ENCODE measurements at regions not wholly inside any gene's neighbourhood (a gene's known extent, or its start where the extent isn't known, plus 50 kb on each side); places are given as distances from the start of the nearest gene placed in this dataset.

- POLR2A ChIA-PET, result no interaction called here
- no peak for DNase-seq (ENCODE audit: low read depth, low spot score)
- TF ChIP-seq CTCF (IDR thresholded peaks at IDR 0.05; ENCODE audit: insufficient read depth, low read length, missing control alignments), result no peak
- CTCF ChIA-PET, result no interaction called here
- no peak overlapping the region for H3K4me3 ChIP-seq (ENCODE audit: low read depth, low read length)
These were observed 168.6 kb downstream of the SUCLA2 start for GRCh38 chr13:47832458-47832972.

GRCh38 chr13:47831265-47831664 is 169.8 kb downstream of the SUCLA2 start:
- ChIA-PET POLR2A (no interaction called here), CTCF (interaction anchor here (2.1 kb wide), 1 partner anchor 36 kb away, joined by 4 read pairs; no protein-coding TSS in a partner anchor)
- no peak for DNase-seq (ENCODE audit: low read depth, low spot score)
- no peak overlapping the region for H3K4me3 ChIP-seq (ENCODE audit: low read depth, low read length)
- TF ChIP-seq CTCF (IDR thresholded peaks at IDR 0.05; ENCODE audit: insufficient read depth, low read length, missing control alignments), result no peak

GRCh38 chr13:47829690-47830089 is 171.4 kb downstream of the SUCLA2 start:
- ChIA-PET POLR2A (no interaction called here), CTCF (no interaction called here)
- peak; percentile 37 for DNase-seq (ENCODE audit: low read depth, low spot score)
- no peak for TF ChIP-seq CTCF (IDR thresholded peaks at IDR 0.05; ENCODE audit: insufficient read depth, low read length, missing control alignments)
- no peak overlapping the region for H3K4me3 ChIP-seq (ENCODE audit: low read depth, low read length)

GRCh38 chr13:47826471-47826870 is 174.6 kb downstream of the SUCLA2 start:
- TF ChIP-seq CTCF (IDR thresholded peaks at IDR 0.05; ENCODE audit: insufficient read depth, low read length, missing control alignments), result no peak
- H3K4me3 ChIP-seq (ENCODE audit: low read depth, low read length), result no peak overlapping the region
- ChIA-PET POLR2A (no interaction called here), CTCF (no interaction called here)
- DNase-seq (ENCODE audit: low read depth, low spot score), result peak; percentile 38

GRCh38 chr13:47822036-47822435 is 179.0 kb downstream of the SUCLA2 start:
- ChIA-PET CTCF (no interaction called here), POLR2A (no interaction called here)
- no peak for TF ChIP-seq CTCF (IDR thresholded peaks at IDR 0.05; ENCODE audit: insufficient read depth, low read length, missing control alignments)

GRCh38 chr13:47816831-47817230 is 184.2 kb downstream of the SUCLA2 start:
- CTCF ChIA-PET, result no interaction called here
- no peak for TF ChIP-seq CTCF (IDR thresholded peaks at IDR 0.05; ENCODE audit: insufficient read depth, low read length, missing control alignments)
- no peak overlapping the region for H3K4me3 ChIP-seq (ENCODE audit: low read depth, low read length)
- no peak for DNase-seq (ENCODE audit: low read depth, low spot score)
- POLR2A ChIA-PET, result no interaction called here

More at GRCh38 chr13:47822036-47822435, 179.0 kb downstream of the SUCLA2 start:
- H3K4me3 ChIP-seq (ENCODE audit: low read depth, low read length), result no peak overlapping the region
- DNase-seq (ENCODE audit: low read depth, low spot score), result no peak

All from AG04449 (cell line).